Fibroblast of skin of back (primary cell): ENCODE measurements at regions not wholly inside any gene's neighbourhood (a gene's known extent, or its start where the extent isn't known, plus 50 kb on each side); places are given as distances from the start of the nearest gene placed in this dataset.

Experiments used
- DNase-seq: peaks from one replicate; pipeline ENCODE4 v3.0.0-alpha.2; 2013

DNA sequence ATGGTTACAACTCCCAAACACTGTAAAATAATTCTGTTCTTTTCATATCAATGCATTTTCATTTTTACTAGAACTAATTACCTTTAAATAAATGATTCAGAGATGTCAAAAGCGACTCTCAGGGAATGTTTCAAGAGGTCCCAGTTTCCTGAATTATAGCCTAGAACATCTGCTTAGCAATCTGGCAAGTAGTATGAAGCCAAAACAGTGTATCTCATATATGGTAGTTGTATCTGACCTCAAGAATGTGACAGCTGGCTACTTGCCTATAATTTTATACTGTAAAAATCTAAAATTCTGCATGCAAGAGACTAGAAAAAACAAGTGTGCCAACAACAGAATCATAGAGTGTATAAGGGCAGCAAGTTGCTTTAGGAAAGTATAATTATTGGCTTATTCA is 187.7 kb upstream of the POU5F2 start:
- DNase-seq: peak; percentile 60

DNA sequence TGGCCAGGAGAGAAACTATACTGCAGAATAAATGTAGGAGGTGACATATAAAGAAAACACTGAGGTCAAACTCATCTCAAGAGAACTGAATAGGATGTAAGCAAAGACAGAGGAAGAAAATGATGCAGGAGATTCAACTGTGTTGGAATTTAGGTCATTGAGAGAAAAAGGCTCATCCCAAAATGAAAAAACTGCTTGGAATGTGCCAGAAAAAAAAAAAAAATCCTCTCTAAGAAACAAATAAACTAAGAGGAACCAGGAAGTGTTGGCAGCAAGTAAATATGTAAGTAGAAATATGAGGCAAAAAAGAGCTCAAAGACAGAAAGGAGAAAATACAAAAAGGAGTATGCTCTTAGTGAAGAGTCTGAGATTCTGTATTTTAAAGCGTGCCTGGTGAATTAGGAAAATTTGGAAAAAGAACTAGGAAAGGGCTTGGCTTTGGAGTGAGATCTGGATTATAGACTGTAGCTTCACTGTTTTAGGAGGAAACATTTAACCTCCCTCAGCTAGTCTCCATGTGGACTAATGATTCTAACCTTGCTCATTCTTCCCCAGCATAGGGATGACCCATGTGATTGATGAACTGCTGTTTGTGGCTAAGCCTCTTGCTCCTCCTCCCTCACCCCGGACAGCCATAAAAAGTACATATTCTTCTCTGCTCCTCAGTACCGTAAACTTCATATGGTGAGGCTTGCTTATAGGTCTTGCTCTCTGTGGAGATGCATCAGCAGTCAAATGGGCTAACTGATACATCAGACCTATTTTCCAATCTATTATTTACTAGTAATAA is 185.6 kb upstream of the POU5F2 start:
- DNase-seq: peak; percentile 54

DNA sequence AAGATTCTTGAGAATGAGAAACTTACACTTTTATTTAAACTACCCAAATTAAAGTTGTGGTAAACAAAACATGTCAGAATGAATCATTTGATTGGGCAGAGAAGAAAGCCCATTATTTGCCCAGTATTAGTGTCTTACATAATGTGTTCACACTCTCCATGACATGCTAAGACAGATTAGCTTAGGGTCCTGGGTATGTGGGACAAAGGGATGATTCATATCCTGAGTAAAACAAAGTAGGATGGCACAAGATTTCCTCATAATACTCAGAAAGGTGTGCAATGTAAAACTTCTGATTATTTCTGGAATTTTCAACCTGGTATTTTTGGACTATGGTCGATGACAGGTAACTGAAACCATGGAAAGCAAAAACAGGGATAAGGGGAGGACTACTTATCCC is 183.9 kb upstream of the POU5F2 start:
- DNase-seq: peak; percentile 6

DNA sequence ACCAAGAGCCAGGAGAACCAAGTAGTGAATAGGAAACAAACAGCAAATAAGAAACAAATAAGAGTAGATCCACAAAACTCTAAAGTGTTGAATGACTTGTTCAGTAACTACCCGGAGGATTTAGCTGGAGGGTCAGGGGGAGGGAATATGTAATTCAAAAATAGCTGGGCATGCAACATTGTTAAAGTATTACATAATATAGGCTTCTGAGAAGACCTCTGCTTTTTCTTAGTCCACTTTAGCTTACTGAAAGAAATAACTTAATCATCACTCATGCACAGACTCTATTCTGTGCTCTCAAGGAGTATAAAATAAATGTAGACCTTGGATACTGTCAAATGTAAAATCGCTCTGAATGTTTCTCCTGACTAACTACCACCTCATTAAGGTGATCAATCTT is 183.2 kb upstream of the POU5F2 start:
- DNase-seq: peak; percentile 42

DNA sequence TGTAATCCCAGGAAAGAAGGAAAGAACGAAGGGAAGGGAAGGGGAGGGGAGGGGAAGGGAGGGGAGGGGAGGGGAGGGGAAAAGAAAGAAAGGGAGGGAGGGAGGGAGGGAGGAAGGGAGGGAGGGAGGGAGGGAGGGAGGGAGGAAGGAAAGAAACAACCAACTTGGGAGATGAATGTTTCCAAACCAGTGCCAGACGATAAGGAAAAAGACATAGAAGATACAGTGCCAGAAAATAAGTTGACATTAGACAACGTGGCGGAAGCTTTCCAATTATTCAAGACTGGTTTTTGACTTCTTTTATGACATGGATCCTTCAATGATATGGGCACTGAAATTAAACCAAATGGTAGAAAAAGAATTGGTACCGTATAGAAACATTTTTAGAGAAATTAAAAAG is 181.2 kb upstream of the POU5F2 start:
- DNase-seq: no peak

DNA sequence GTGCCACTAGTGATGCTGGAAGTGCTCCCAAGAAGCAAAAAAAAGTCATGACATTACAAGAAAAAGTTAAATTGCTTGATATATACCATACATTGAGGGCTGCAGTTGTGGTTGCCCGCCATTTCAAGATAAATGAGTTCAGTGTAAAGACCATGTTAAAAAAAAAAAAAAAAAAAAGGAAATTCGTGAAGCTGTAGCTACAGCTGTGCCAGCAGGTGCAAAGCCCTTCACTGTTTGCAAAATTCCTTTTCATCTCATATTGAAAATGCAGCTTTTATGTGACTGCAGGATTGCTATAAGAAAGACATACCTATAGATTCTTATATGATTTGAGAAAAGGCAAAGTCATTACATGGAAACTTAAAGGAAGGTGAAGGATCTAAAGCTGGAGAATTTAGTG is 179.6 kb upstream of the POU5F2 start:
- no peak for DNase-seq

DNA sequence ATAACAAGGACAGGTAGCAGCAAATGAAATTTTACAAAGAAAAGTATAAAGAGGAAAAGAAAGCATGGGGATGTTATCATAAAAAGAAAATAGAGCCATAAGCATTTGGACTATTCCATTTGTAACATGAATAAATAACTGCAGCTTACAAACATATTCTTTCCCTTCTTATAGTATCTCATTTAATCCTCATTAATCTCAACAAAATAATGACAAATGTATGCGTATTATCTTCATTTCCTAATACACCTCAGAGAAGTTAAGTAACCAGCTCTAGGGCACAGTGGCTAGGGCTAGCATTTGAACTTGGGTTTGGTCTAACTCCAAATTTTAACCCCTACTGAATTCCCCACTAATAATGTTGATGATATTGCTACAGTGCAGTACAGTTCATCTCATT is 175.5 kb upstream of the POU5F2 start:
- no peak for DNase-seq

DNA sequence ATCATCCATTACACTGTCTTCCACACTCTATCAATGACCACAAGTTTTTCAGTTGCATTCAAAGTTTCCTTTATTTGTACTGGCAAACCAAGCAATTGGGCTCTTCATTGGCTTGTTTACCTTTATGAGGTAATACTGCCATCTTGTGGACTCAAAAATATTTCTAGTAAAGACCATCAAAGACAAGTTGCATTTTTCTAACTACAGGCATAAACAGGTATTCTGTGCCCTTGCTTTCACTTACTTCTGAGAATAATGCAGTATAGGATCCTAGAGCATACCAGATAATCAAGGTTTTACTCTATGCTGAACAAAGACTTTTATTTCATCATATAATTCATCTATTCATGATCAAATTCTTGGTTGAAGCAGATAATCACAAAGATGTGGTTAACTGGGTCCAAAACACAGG is 173.7 kb upstream of the POU5F2 start:
- DNase-seq: peak; percentile 51

DNA sequence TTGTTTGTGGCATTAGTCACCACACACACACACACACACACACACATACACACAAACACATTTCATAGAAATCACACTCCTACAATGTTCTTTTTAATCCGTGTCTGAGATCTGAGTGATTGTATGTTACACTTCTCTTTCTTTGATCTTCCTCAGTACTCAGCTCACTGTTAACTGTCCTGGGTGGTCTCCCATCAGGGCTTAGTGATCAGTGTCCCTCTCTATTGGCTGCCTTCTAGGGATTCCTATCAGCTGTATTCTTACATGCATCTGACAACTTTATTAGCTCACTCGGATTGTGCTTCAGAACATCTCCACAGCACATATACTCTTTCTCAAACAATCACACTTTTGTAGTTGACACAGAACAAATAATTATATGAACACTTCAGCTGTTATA is 170.2 kb upstream of the POU5F2 start:
- no peak for DNase-seq

DNA sequence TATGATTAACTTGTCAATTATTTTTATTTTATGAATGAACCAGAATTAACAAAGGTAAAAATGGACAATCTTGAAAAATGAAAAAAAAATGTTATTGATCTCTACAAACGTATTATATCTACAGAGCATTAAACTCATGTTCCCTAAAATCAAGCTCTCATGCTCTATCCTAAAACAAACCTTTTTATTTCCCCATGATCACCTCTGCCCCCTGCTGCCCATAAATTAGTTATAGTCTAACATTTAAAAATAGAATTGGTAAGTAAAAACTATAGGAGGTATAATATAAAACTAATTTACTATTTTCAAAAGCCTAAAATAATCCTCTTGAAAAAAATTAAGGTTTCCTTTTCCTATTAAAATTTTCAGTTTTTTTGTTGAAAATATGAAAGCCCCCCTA is 168.0 kb upstream of the POU5F2 start:
- DNase-seq: no peak

DNA sequence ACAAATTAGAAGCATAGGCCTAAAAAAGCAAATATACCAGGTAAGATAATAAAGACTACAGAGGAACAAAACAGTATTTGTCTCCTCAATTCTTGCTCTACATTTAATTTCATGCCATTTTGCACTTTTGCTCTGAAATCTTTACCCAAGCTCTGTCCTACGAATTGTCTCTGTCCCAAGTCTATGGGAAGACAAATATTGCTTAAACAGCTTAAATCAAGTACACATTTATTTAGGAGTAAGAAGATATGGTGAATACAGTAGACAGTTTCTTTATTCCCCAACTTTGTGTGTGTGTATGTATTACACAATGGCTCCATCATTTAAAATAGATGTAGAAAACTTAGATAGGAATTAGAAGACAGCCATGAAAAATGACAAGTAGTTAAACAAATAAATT is 163.5 kb upstream of the POU5F2 start:
- DNase-seq: no peak

DNA sequence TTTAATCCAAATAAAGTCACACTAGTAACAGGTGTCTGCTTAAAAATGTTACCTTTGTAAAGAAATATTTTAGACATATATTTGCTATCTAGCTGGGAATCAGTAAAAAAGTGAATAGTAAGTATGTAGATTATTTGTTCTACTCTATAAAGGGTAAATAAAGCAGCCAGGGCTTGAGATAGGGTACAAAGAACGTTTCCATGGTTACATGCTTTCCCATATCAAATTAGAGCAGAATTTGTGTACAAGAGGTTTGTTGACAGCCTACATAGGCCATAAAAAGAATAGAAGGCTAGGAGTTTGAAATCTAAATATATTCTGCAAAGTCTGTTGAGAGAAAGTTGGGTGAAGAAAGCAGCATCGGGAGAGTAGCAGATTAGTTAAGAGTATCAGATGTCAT is 160.9 kb upstream of the POU5F2 start:
- DNase-seq: no peak

DNA sequence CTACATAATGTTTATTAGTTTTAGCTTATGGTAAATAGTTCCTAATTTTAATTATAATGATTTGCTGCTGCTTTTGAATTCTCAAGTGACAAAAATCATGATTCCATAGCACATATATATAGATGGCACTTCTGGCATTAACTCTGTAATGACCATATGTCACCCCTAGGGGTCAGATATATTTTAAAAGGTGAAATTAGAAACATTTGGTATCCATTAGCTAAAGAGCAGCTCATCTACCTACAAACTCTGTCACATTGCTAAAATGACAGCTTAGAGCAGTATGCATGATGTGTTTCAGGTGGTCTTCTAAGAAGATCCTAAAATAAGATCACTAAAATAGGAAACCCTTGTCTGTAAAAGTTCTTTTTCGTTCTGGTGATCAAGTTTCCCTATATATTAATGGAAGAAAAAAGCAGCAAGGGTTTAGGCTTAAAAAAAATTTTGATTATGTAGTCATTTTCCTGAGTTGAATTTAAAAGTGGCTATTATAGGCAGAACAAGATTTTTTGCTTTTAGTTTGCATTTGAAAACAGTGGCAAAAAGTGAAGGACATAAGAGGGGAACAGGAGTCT is 157.7 kb upstream of the POU5F2 start:
- DNase-seq: peak; percentile 22

DNA sequence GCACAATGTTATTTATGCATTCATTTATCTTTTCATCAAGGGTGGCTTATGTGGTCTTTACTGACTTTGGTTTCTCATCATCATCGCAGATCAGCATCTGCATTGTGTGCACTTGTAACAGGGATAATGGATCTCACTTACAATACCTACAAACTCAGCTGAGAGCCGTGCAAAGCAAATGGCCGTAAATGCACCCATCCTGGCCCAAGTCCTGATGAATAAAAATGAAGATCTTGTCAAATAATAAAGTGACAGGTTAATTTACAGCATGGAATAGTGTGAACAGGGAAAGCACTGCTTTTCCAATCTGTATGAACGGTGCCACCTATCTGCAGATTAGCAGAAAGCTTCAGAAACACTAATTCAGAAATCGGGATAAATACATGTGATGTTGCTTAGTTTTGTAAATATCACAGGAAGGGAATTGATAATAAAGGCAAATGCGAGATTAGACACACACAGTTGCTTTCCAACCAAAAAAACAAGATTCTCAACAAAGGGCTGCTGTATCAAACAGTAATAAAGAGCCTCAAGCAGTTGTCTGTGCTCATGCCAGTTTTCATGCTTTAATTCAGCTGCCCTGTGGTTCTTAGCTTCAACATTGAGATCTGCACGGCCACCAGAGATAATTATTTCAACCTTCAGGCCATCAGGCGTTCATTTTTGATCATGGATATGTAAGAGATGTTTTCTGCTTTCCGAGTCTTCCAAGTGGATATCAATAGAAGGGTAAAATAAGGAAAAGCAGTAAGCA is 153.4 kb upstream of the POU5F2 start:
- no peak for DNase-seq

DNA sequence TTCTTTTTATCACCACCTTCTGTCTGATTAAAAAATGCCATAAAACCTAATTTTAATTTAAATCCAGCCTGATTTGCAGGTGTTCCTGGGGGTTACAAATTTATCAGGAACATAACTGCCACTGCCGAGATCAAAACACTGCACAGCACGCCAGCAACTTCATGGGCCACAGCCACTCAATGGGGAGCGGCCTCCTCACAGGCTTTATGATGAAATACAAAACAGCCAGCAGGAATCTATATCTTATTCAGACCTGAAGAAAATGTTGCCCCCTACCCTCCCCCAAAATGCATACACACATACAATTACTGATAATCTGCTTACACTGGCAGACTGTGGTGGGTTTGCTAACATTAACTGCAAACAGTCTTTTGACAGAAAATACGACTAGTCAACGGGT is 151.7 kb upstream of the POU5F2 start:
- DNase-seq: no peak

DNA sequence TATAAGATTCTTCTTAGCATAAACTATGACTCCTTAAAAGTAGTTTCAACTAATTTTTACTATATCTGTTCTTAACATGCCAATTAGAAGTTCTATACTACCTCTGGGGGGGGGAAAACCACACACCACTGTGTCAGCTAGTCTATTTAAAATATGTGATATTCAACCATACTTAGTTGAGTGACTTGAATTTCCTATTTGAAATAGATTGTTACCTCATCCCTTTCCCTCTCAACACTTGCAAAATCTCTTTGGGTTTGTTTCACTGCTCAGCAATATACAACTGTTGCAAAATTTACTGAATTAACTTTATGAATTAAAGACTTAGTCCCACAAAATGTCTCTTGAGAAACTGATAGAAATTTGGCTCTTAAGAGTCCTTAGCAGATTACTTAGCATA is 151.1 kb upstream of the POU5F2 start:
- DNase-seq: no peak

DNA sequence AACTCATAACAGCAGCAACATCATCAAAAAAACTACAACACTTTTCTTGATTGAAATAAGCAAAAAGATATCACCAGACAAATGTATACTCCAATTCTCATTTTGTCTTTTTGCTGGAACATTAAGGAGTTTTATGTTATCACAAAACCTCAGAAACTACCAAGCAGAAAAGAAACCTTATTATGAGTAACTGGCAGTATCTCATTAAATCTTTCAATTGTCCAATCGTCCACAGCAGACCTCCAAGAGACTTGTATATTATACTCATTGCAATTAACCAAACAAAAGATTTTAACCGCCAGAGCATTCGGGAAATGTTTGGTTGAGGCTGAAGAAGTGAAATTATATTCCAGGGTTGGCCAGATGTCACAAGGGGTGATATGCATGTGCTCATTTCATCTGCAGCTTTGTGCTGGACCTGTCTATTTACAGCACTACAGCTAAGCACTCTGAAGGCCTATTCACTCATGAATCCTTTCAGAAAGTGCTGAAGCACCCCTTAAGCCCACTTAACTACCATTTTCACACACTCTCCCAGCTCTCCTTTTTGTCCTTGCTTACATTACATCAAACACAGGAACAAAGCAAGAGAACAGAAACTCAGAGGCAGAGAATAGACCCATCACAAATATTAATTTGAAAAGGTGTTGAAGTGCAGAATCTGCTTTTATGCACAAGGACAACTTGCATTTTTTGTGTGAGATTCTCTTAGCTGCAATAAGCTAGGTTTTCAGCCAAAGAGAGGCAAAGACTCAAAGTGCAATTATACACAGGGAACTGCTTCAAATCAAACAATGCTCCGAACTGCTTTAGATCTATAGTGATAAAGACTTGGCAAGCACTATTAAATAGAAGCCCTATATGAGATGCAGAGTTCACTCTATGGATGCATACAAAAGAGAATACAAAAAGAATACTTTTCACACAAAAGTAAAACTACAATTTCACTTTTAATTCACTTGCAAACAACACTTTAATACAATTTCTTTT is 150.4 kb upstream of the POU5F2 start:
- DNase-seq: no peak

DNA sequence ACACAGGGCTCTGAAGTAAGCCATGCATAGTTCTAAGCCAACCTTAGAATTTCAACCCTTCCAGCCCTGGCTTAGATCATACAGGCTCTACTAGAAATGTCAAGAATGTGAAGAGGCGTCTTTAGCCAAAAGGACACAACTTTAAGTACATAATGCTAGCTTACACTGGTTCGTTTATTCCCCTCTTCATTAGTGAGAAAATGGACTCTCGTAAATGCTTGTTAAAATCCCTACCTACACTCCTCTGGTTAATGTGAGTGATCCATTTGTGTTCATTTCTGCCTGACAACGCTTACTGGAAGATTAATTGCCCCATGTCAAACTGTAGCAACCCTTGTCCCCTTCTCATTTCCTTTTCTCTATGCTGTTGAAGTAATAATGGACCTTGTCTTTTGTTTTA is 149.3 kb upstream of the POU5F2 start:
- no peak for DNase-seq

DNA sequence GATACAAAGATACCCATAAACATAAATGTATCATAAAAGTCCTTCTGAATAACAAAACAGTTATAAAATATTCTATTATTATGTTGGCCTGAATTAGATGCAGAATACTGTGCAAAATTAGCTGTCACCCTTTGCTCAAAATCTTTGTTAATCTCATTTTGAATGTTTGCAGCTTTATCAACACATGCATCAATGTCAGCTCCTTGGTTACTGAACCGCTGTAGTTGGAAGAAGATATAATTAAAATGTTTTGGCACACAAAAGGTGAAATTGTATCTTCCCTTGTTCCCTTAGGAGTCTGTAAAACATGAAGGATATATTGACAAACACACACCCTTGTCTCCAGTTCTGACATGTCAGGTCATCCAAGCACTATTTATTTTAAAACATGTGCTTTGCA is 146.3 kb upstream of the POU5F2 start:
- no peak for DNase-seq

DNA sequence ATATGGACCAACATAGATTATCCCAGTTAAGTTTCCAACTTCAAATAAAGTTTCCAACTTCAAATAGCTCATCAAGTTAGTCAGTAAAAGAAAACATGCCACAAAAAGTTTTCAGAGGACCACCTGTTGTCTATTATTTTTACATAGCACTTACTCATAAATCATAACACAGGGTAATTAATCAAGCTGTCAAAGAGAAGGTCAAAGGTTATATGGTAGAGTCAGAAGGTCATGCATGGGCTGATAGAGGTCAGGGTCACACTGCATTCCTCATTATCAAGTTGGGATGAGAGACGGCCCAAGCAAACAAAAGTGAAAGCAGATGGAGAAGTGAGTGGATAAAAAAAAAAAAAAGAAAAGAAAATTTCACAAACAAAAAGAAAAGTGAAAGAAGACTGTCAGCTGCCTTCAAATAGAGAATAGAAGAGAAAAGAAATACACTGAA is 145.5 kb upstream of the POU5F2 start:
- DNase-seq: peak; percentile 30

DNA sequence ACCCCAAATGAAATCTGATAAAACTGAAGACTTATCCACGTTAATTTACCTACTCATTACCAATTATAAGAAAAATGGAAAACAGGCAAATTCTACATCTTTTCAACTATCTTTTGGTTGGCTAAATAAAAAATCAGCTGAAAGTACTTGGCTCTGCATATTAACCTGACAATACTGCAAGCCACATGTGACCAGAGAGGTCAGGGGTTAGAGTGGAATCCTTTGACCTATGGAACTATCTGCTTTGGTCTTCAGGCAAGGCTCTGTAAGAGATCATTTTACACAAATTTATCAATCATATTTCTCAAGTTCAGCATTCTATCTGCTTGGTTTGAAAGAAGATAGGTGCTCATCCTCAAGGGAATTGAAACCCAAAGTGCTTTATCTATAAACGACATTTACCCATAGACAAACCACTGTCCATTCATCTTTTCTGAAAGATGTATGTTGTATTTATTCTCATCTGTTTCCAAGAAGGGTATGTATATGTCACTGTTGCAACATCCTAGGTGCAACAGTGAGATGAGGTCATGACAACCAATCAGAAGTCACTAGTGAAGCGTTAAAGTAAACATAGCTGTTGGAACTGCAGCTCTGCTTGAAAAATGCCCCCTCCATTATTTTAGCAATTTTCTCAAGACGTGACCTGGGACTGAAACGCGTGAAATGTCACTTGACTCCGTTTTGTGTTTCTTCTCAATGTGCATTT is 144.9 kb upstream of the POU5F2 start:
- no peak for DNase-seq

DNA sequence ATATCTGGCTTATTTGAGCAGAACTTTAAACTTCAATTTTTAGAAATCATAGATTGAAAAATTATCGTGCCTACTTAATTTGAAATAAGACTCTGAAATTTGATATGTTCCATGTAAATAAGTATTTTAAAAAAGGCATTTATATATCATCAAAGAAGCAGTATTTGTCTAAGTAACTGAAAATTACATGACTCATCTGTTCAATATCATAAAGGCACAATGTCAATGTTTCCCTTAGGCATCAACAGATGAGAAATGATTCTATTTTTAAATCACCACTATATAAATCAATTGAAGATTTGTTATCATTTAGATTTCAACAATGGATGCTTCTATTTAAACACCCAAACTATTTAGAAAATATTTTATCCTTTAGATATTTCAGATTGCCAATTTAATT is 142.9 kb upstream of the POU5F2 start:
- DNase-seq: no peak
